Peyer's patch (tissue), 4 donors: ENCODE measurements at regions not wholly inside any gene's neighbourhood (a gene's known extent, or its start where the extent isn't known, plus 50 kb on each side); places are given as distances from the start of the nearest gene placed in this dataset.

Experiments
- DNase-seq, 3 donors: peaks; one replicate each; pipeline ENCODE4 v3.0.0-alpha.2; 2017 to 2019
- H3K27ac ChIP-seq, 4 donors: fragments of 200-600 bp; sonication (generic); one replicate each; pipeline ENCODE4 v1.5.1; 2016 to 2019
- H3K27me3 ChIP-seq, 2 donors: fragments of 200-600 bp; sonication (generic); one replicate each; pipeline ENCODE4 v1.5.1; 2019
- H3K36me3 ChIP-seq, 3 donors: fragments of 200-600 bp; sonication (generic); one replicate each; pipeline ENCODE4 v1.5.1; 2016 to 2019
- H3K4me1 ChIP-seq, 4 donors: fragments of 200-600 bp; sonication (generic); one replicate each; pipeline ENCODE4 v1.5.1; 2016 to 2019
- H3K4me3 ChIP-seq, 4 donors: fragments of 200-600 bp; sonication (generic); 1 replicate in 3 of 4; 2 replicates in 1 of 4; pipeline ENCODE4 v1.5.1; 2016 to 2019; ENCODE audit warnings: mild to moderate bottlenecking in 1 of 4
- H3K9me3 ChIP-seq, 4 donors: fragments of 200-600 bp; sonication (generic); one replicate each; pipeline ENCODE4 v1.5.1; 2016 to 2019; ENCODE audit warnings: mild to moderate bottlenecking in 1 of 4
- POLR2A ChIP-seq, 2 donors: fragments of 450-650 bp; IDR thresholded peaks; one replicate each; pipeline ENCODE4 v1.5.1; 2017; ENCODE audit warnings: antibody characterized with exemption in 2 of 2, mild to moderate bottlenecking in 2 of 2, moderate library complexity in 2 of 2
- TF ChIP-seq, protein P1 (sequence below), 6 experiments: fragments of 450-650 bp in 4 of 6; fragments of 200-600 bp in 2 of 6; sonication (generic) in 1 of 6; IDR thresholded peaks; one replicate each; pipeline ENCODE4 v1.5.1; 2017 to 2019; ENCODE audit warnings: antibody characterized with exemption in 6 of 6, mild to moderate bottlenecking in 3 of 6, moderate library complexity in 1 of 6

DNA sequence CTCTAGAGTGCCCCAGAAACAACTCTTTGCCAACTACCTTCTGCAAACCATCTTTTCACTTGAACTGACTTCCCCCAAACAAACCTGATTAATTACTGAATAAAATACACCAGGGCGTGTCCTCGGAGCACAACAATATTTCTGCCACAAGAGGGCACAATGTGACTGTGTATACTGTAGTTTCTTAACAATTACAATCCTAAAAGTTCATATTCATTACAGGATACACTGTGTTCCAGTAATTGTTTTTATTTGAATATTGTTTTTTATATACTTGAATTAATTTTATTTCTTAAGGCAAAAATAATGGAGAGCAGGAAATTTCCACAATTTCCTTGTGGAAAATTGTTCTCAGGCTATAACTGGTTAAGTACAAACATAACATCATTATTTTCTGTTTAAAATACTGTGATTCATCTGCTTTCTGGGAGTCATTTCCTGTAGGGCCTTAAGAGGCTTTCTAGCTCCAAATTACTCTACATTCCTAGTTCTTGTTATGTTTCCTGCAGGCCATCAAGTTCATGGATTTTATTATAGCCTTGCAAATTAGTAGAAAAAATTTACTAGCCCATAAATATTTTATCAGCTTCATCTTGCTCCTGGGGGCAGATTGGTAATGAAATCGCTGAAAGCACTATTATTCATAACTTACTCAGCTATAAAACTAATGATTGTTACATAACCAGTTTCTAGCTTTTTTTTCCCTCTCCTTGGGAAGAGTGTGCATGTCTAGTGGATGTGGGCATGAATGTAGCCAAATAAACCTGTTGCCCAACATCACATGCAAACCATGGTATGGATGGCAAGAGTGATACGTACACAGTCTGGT lies 51.9 kb upstream of the SLC22A16 start:
- Histone ChIP-seq H3K36me3 (no peaks in the 10 kb centered on the region), H3K4me3 (no peak overlapping the region), H3K4me1 (no peaks in the 10 kb centered on the region), H3K9me3 (no peaks in the 10 kb centered on the region), H3K27me3 (no peaks in the 10 kb centered on the region), H3K27ac (no peak overlapping the region)
- DNase-seq: peak in 2 of 3 donors; percentile 43 to 76
- TF ChIP-seq, protein P1, sequence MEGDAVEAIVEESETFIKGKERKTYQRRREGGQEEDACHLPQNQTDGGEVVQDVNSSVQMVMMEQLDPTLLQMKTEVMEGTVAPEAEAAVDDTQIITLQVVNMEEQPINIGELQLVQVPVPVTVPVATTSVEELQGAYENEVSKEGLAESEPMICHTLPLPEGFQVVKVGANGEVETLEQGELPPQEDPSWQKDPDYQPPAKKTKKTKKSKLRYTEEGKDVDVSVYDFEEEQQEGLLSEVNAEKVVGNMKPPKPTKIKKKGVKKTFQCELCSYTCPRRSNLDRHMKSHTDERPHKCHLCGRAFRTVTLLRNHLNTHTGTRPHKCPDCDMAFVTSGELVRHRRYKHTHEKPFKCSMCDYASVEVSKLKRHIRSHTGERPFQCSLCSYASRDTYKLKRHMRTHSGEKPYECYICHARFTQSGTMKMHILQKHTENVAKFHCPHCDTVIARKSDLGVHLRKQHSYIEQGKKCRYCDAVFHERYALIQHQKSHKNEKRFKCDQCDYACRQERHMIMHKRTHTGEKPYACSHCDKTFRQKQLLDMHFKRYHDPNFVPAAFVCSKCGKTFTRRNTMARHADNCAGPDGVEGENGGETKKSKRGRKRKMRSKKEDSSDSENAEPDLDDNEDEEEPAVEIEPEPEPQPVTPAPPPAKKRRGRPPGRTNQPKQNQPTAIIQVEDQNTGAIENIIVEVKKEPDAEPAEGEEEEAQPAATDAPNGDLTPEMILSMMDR (IDR thresholded peaks at IDR 0.05): peak; percentile 44 to 92 (median 84)
- no peak for TF ChIP-seq POLR2A (IDR thresholded peaks at IDR 0.05)

GRCh38 chr6:110527516-110527915 lies 51.1 kb upstream of the SLC22A16 start:
- no peaks in the 10 kb centered on the region for H3K36me3 ChIP-seq
- no peak overlapping the region for H3K27ac ChIP-seq
- DNase-seq: no peak
- H3K27me3 ChIP-seq: no peaks in the 10 kb centered on the region
- no peaks in the 10 kb centered on the region for H3K9me3 ChIP-seq
- no peak overlapping the region for H3K4me3 ChIP-seq
- H3K4me1 ChIP-seq: no peaks in the 10 kb centered on the region
- TF ChIP-seq, protein P1 (IDR thresholded peaks at IDR 0.05): no peak
- no peak for TF ChIP-seq POLR2A (IDR thresholded peaks at IDR 0.05)

GRCh38 chr6:110526726-110527125 lies 50.3 kb upstream of the SLC22A16 start:
- no peaks in the 10 kb centered on the region for H3K4me1 ChIP-seq
- H3K27ac ChIP-seq: no peak overlapping the region
- no peaks in the 10 kb centered on the region for H3K9me3 ChIP-seq
- H3K36me3 ChIP-seq: no peaks in the 10 kb centered on the region
- DNase-seq: no peak
- no peak overlapping the region for H3K4me3 ChIP-seq
- TF ChIP-seq POLR2A (IDR thresholded peaks at IDR 0.05): no peak
- TF ChIP-seq, protein P1 (IDR thresholded peaks at IDR 0.05): no peak
- no peaks in the 10 kb centered on the region for H3K27me3 ChIP-seq
